Pancreas (tissue), 10 donors: ENCODE measurements at regions not wholly inside any gene's neighbourhood (a gene's known extent, or its start where the extent isn't known, plus 50 kb on each side); places are given as distances from the start of the nearest gene placed in this dataset.
A peak's percentile ranks its signal among the peaks of the same experiment; 100 is the strongest.
"Not testable (repeated sequence)": the region's sequence is repeated elsewhere in the genome, so short reads cannot be mapped to it uniquely, and the experiment has no call there.

Source experiments
- ATAC-seq, 4 donors: fragments of 200-7000 bp; cut with Tn5 transposase; one replicate each; pipeline versions ENCODE4 v1.8.0 to v1.9.1; 2020; ENCODE audit warnings: mild to moderate bottlenecking in 4 of 4, moderate library complexity in 4 of 4
- DNase-seq, 6 donors: peaks; one replicate each; pipeline ENCODE4 v3.0.0-alpha.2; 2020
- FAIRE-seq: peaks from 2 replicates; lab custom pipeline; 2012; peaks lifted over from hg19 to GRCh38; lab: Jason Lieb, UNC
- H3K27ac ChIP-seq, 4 donors: fragments of 200-600 bp; sonication (generic); 1 replicate in 3 of 4; 2 replicates in 1 of 4; pipeline versions ENCODE4 v1.5.0 to v1.8.0; 2020
- H3K27me3 ChIP-seq, 4 donors: fragments of 200-600 bp; one replicate each; pipeline ENCODE4 v1.8.0; 2021
- H3K36me3 ChIP-seq, 3 donors: fragments of 200-600 bp; sonication (generic) in 1 of 3; one replicate each; pipeline versions ENCODE4 v1.5.0 to v1.8.0; 2020 to 2021
- H3K4me1 ChIP-seq, 3 donors: fragments of 200-600 bp; one replicate each; pipeline ENCODE4 v1.8.0; 2021
- H3K4me3 ChIP-seq, 4 donors: fragments of 200-600 bp; sonication (generic) in 2 of 4; one replicate each; pipeline versions ENCODE4 v1.5.0 to v1.8.0; 2020 to 2021
- H3K9me3 ChIP-seq, 4 donors: fragments of 200-600 bp; one replicate each; pipeline ENCODE4 v1.8.0; 2021
- WGBS, 2 donors: extraction: QIAGEN DNeasy Blood & Tissue Kit; methylation state at CpG; one replicate each; pipeline ENCODE4 v1.1.7; 2013; 5-methylcytosine and 5-hydroxymethylcytosine counted together
- intact Hi-C, 3 donors: fragments of 100-400 bp; cut with DNase I; formaldehyde crosslinking; loops; one replicate each; pipeline versions ENCODE4 v1.11.1 to v1.14.2; 2022
- TF ChIP-seq, protein P1 (sequence below), 4 donors: fragments of 200-600 bp; sonication (generic) in 3 of 4; IDR thresholded peaks; one replicate each; pipeline versions ENCODE4 v1.5.0 to v1.8.0; 2021; ENCODE audit warnings: antibody characterized with exemption in 4 of 4
- donor health status: healthy with polysubstance abuse.
- donor health status: DM: no; HTN: no; CAD: no; lungs with moderate emphysema.
- donor health status: DM: no; HTN: no; CAD: no.
- donor health status: control.
- donor health status: control.
- donor health status: Bipolar disorder and iron deficiency.
- donor health status: DM: yes; HTN: yes; CAD: no.
- donor health status: DM: no; HTN: no; CAD: no.
- donor health status: DM: no; HTN: no; CAD: no.
- donor health status: DM: yes; HTN: yes; CAD: no.

DNA sequence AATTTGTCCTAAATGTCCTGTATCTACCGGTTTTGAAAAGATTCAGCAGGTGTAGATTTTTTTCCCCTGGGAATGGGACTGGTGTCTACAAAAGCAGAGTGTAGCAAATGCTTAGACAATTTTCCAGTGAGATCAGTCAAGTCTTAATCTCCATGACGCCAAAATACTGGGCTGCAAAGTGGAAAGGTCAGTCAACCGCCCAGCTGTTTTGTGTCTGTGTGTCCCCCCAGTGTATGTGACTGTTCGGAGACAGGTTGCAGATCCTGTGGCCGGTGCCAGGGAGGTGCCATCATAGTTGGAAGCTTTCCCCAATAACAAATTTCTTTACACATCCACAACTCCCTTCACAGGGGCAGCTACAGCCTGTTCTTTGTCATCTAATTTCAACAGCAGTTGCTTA, 263.8 kb downstream of the ARHGAP12 start:
- no peak overlapping the region for H3K4me3 ChIP-seq
- WGBS, 2 donors: 30 to 38% methylated on average over 5 of the region's 5 CpGs
- H3K36me3 ChIP-seq: no peaks in the 10 kb centered on the region
- H3K9me3 ChIP-seq: no peaks in the 10 kb centered on the region
- TF ChIP-seq, protein P1, sequence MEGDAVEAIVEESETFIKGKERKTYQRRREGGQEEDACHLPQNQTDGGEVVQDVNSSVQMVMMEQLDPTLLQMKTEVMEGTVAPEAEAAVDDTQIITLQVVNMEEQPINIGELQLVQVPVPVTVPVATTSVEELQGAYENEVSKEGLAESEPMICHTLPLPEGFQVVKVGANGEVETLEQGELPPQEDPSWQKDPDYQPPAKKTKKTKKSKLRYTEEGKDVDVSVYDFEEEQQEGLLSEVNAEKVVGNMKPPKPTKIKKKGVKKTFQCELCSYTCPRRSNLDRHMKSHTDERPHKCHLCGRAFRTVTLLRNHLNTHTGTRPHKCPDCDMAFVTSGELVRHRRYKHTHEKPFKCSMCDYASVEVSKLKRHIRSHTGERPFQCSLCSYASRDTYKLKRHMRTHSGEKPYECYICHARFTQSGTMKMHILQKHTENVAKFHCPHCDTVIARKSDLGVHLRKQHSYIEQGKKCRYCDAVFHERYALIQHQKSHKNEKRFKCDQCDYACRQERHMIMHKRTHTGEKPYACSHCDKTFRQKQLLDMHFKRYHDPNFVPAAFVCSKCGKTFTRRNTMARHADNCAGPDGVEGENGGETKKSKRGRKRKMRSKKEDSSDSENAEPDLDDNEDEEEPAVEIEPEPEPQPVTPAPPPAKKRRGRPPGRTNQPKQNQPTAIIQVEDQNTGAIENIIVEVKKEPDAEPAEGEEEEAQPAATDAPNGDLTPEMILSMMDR (IDR thresholded peaks at IDR 0.05): no peak
- no peak overlapping the region for H3K27ac ChIP-seq
- no peak for DNase-seq
- no peak for ATAC-seq
- intact Hi-C loops: no loop called here
- no peak for FAIRE-seq
- H3K27me3 ChIP-seq: no peaks in the 10 kb centered on the region
- no peaks in the 10 kb centered on the region for H3K4me1 ChIP-seq

DNA sequence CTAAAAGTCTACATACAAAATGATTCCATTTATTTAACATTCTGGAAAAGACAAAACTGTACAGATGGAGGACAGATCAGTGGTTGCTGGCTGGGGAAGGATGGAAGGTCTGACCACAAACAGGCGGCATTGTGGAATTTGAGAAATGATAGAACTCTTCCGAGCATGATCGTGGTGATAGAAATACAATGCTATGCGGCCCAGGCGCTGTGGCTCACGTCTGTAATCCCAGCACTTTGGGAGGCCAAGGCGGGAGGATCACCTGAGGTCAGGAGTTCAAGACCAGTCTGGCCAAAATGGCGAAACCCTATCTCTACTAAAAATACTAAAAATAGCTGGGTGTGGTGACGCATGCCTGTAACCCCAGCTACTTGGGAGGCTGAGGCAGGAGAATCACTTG, 264.6 kb downstream of the ARHGAP12 start:
- FAIRE-seq: not testable (repeated sequence)

DNA sequence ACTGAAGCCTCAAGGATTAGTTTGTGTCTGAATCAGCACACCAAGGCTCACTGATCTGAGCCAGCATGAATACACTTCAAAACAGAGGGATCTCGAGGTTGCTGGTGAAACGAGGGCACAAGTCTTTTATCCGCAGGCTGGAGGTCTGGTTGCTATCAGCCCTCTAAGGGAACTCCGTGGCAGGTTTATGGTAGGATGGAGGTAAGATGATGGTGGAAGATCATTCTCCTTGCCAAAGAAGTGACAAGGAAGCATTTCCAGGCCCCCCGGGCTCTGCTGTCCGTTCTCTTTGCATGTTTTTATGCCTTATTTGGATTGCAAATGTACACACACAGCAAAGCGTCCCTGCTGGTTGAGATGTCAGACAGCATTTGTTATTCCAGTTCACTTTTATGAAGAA, 268.3 kb downstream of the ARHGAP12 start:
- ATAC-seq (no peak), FAIRE-seq (peak; percentile 37), DNase-seq (no peak)
- Histone ChIP-seq H3K4me1 (no peaks in the 10 kb centered on the region), H3K27me3 (no peaks in the 10 kb centered on the region), H3K36me3 (no peaks in the 10 kb centered on the region), H3K9me3 (no peaks in the 10 kb centered on the region), H3K4me3 (no peak overlapping the region), H3K27ac (no peak overlapping the region)
- intact Hi-C loops: no loop called here
- TF ChIP-seq, protein P1 (IDR thresholded peaks at IDR 0.05): no peak
- WGBS, 2 donors: 64% methylated on average over 7 of the region's 7 CpGs

More for the DNA sequence above, 264.6 kb downstream of the ARHGAP12 start:
- H3K36me3 ChIP-seq, ATAC-seq, H3K27ac ChIP-seq, H3K9me3 ChIP-seq, H3K4me1 ChIP-seq, H3K27me3 ChIP-seq, H3K4me3 ChIP-seq, DNase-seq, intact Hi-C loops: not testable (repeated sequence)
- WGBS, 2 donors: 89 to 93% methylated on average over 9 of the region's 9 CpGs

DNA sequence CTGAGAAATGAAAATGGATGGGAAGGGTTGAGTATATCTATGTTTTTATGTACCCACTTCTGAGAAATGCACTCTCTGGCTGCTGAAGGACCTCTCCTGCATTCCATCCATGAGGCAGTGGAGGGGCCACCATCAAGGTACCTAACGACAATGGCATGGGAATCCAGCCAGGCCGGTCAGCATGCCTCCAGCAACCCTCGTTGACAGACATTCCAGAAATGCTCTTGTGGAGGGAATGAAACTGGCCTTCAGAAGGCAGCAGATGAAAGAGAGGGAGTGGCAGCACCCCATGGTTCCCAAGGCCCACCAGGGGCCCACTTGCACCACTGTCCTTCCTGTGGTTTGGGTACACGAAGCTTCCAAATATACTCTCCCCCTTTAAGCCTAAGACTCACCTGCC, 269.0 kb downstream of the ARHGAP12 start:
- Histone ChIP-seq H3K36me3 (no peaks in the 10 kb centered on the region), H3K27ac (no peak overlapping the region), H3K27me3 (no peaks in the 10 kb centered on the region), H3K4me3 (no peak overlapping the region), H3K9me3 (no peaks in the 10 kb centered on the region), H3K4me1 (no peaks in the 10 kb centered on the region)
- ATAC-seq (no peak), FAIRE-seq (no peak), DNase-seq (no peak)
- intact Hi-C loops: no loop called here
- 45 to 59% methylated on average over 4 of the region's 4 CpGs for WGBS, 2 donors
- TF ChIP-seq, protein P1 (IDR thresholded peaks at IDR 0.05): no peak

DNA sequence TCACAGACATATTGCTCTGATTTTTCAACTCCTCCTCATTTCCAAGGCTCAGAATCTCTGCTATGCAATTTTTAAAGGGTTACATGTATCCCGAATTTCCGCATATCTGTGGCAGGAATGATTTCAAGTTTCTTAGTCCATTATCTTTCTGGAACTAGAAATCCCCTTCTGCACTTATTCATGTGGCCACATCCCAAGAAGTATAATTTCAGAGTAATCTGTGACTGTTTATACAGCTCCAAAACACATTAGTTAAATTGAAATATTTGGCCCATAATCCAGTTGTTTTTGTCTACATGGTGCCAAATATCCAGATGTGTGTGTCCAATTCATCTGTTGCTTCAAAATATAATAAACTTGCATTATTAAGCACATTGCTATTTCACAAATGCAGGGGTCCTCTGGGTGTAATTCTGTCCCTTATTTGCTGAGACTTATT, 271.2 kb downstream of the ARHGAP12 start:
- no peaks in the 10 kb centered on the region for H3K4me1 ChIP-seq
- H3K27me3 ChIP-seq: no peaks in the 10 kb centered on the region
- no peak overlapping the region for H3K27ac ChIP-seq
- FAIRE-seq (no peak), DNase-seq (no peak), ATAC-seq (peak in 1 of 4 donors; percentile 30)
- H3K36me3 ChIP-seq: no peaks in the 10 kb centered on the region
- intact Hi-C loops: no loop called here
- WGBS, 2 donors: 62 to 85% methylated on average over 2 of the region's 2 CpGs
- H3K4me3 ChIP-seq: no peak overlapping the region
- TF ChIP-seq, protein P1 (IDR thresholded peaks at IDR 0.05): no peak
- no peaks in the 10 kb centered on the region for H3K9me3 ChIP-seq
